GM23338 (cell line): ENCODE measurements at regions not wholly inside any gene's neighbourhood (a gene's known extent, or its start where the extent isn't known, plus 50 kb on each side); places are given as distances from the start of the nearest gene placed in this dataset.

Experiments
- ATAC-seq: fragments of 200-7000 bp; cut with Tn5 transposase; 3 replicates; pipeline ENCODE4 v1.9.1; 2020
- DNase-seq: peaks from one replicate; pipeline ENCODE4 v3.0.0-alpha.2; 2015; ENCODE audit warnings: low spot score
- H2AFZ ChIP-seq: fragments of 200-600 bp; sonication (generic); 2 replicates; pipeline ENCODE4 v1.8.0; 2016; ENCODE audit warnings: antibody characterized with exemption, mild to moderate bottlenecking, moderate library complexity
- H3F3A ChIP-seq: fragments of 200-600 bp; sonication (generic); replicated peaks from 2 replicates; pipeline ENCODE4 v1.8.0; 2017; ENCODE audit warnings: antibody characterized with exemption, mixed run types, low read depth
- H3K27ac ChIP-seq: fragments of 200-600 bp; sonication (generic); 2 replicates; pipeline ENCODE4 v1.6.1; 2016; ENCODE audit warnings: low read depth
- H3K27me3 ChIP-seq: fragments of 200-600 bp; sonication (generic); 2 replicates; pipeline ENCODE4 v1.8.0; 2016; ENCODE audit warnings: mild to moderate bottlenecking, mixed run types, moderate library complexity; ENCODE audit not compliant: insufficient read depth
- H3K36me3 ChIP-seq: fragments of 200-600 bp; sonication (generic); 2 replicates; pipeline ENCODE4 v1.8.0; 2016; ENCODE audit warnings: mild to moderate bottlenecking; ENCODE audit not compliant: insufficient read depth
- H3K4me1 ChIP-seq: fragments of 200-600 bp; sonication (generic); 2 replicates; pipeline ENCODE4 v1.8.0; 2016; ENCODE audit warnings: mild to moderate bottlenecking, moderate library complexity; ENCODE audit not compliant: insufficient read depth
- H3K4me2 ChIP-seq: fragments of 200-600 bp; sonication (generic); 2 replicates; pipeline ENCODE4 v1.7.1; 2017; ENCODE audit warnings: mixed run types
- H3K4me3 ChIP-seq: fragments of 200-600 bp; sonication (generic); 2 replicates; pipeline ENCODE4 v1.6.1; 2016; ENCODE audit warnings: mixed run types
- H3K79me2 ChIP-seq: fragments of 200-600 bp; sonication (generic); replicated peaks from 2 replicates; pipeline ENCODE4 v1.8.0; 2017; ENCODE audit warnings: mild to moderate bottlenecking; ENCODE audit not compliant: insufficient read depth
- H3K9me2 ChIP-seq: fragments of 200-600 bp; sonication (generic); 2 replicates; pipeline ENCODE4 v1.8.0; 2017; ENCODE audit not compliant: insufficient read depth
- H4K20me1 ChIP-seq: fragments of 200-600 bp; sonication (generic); replicated peaks from 2 replicates; pipeline ENCODE4 v1.8.0; 2017; ENCODE audit warnings: mild to moderate bottlenecking; ENCODE audit not compliant: insufficient read depth
- H3K27ac Mint-ChIP-seq: 2 replicates; pipeline ENCODE4 v1.8.0; 2020; ENCODE audit warnings: inconsistent platforms, mild to moderate bottlenecking, moderate library complexity, mixed read lengths
- H3K27me3 Mint-ChIP-seq: 3 replicates; pipeline ENCODE4 v1.8.0; 2022; ENCODE audit warnings: low read depth, mild to moderate bottlenecking, moderate library complexity, mixed read lengths, inconsistent platforms; ENCODE audit not compliant: insufficient read depth, poor library complexity
- H3K36me3 Mint-ChIP-seq: 3 replicates; pipeline ENCODE4 v1.8.0; 2021; ENCODE audit warnings: low read depth, mild to moderate bottlenecking, inconsistent platforms, moderate library complexity, mixed read lengths
- H3K4me1 Mint-ChIP-seq: 3 replicates; pipeline ENCODE4 v1.8.0; 2020; ENCODE audit warnings: mild to moderate bottlenecking, inconsistent platforms, mixed read lengths
- H3K4me3 Mint-ChIP-seq: 3 replicates; pipeline ENCODE4 v1.8.0; 2021; ENCODE audit warnings: moderate library complexity, mild to moderate bottlenecking, inconsistent platforms, mixed read lengths
- H3K9me3 Mint-ChIP-seq: 3 replicates; pipeline ENCODE4 v1.8.0; 2020; ENCODE audit warnings: moderate library complexity, mild to moderate bottlenecking, inconsistent platforms, mixed read lengths
- CREB1 ChIP-seq: fragments of 250-450 bp; sonication (Bioruptor Pico); IDR thresholded peaks from 2 replicates; pipeline ENCODE4 v1.5.0; 2020; ENCODE audit warnings: low read depth, mild to moderate bottlenecking, moderate library complexity
- EZH2 ChIP-seq: fragments of 200-600 bp; sonication (generic); IDR thresholded peaks from one replicate; pipeline ENCODE4 v1.8.0; 2017; ENCODE audit warnings: antibody characterized with exemption, mild to moderate bottlenecking, low read depth; ENCODE audit not compliant: unreplicated experiment
- JUNB ChIP-seq: IDR thresholded peaks from one replicate; pipeline ENCODE4 v1.6.1; 2016; ENCODE audit warnings: antibody characterized with exemption; ENCODE audit not compliant: unreplicated experiment
- POLR2AphosphoS5 ChIP-seq: IDR thresholded peaks from 2 replicates; pipeline ENCODE4 v1.6.1; 2016; ENCODE audit warnings: antibody characterized with exemption, low read depth
- STAT1 ChIP-seq: IDR thresholded peaks from one replicate; pipeline ENCODE4 v1.6.1; 2016; ENCODE audit warnings: antibody characterized with exemption; ENCODE audit not compliant: unreplicated experiment
- ZNF114 ChIP-seq: fragments of 250-450 bp; sonication (Bioruptor Pico); IDR thresholded peaks from 2 replicates; pipeline ENCODE4 v1.5.0; 2020; ENCODE audit warnings: mild to moderate bottlenecking, moderate library complexity
- ZNF331 ChIP-seq: fragments of 250-450 bp; sonication (Bioruptor Pico); IDR thresholded peaks from 2 replicates; pipeline ENCODE4 v1.5.0; 2020; ENCODE audit warnings: low read depth, mild to moderate bottlenecking, moderate library complexity
- TF ChIP-seq, protein P1 (sequence below): fragments of 250-450 bp; sonication (Bioruptor Pico); IDR thresholded peaks from 2 replicates; pipeline ENCODE4 v1.5.0; 2020; ENCODE audit warnings: mild to moderate bottlenecking, moderate library complexity
- TF ChIP-seq, protein P2 (sequence below): IDR thresholded peaks from one replicate; pipeline ENCODE4 v1.6.1; 2018; ENCODE audit warnings: antibody characterized with exemption; ENCODE audit not compliant: unreplicated experiment

DNA sequence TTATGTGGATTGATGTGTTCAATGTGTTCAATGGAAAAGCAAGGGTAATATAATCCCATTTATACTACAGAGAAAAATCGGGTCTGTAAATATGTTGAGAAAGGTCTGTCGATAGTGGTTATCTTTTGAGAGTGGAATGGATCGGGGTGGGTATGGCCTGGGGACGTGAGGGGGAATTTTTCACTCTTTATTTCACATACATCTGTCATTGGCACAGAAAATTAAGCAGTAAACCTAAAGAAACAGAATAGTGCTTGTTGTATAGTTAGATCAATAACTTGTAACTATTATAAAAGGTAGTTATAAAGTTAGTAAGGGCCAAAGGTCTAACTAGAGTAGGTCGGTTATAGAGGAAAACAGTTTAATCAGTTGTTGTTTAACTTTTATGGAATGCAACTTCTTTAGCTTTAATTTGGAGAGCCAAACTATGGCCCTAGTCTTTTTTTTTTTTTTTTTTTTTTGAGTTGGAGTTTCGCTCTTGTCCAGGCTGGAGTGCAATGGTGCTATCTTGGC is 66.1 kb upstream of the ABL1 start:
- Histone ChIP-seq H3K36me3 (no peaks in the 10 kb centered on the region), H3K9me2 (no peaks in the 10 kb centered on the region), H3K4me2 (peak overlapping the region; percentile 74), H3K4me1 (peaks cover 25% of the 10 kb centered on the region), H4K20me1 (peaks cover 3% of the 10 kb centered on the region; the same call in 1 of the 2 replicates), H3K27me3 (no peaks in the 10 kb centered on the region), H3K4me3 (no peak overlapping the region), H3K27ac (peak overlapping the region; percentile 94), H2AFZ (no peak overlapping the region), H3F3A (no peaks in the 10 kb centered on the region), H3K79me2 (peaks cover 88% of the 10 kb centered on the region)
- H3K27ac Mint-ChIP-seq = peak overlapping the region; percentile 93
- ATAC-seq (no peak), DNase-seq (no peak)
- no peak overlapping the region for H3K4me3 Mint-ChIP-seq
- peaks cover 44% of the 10 kb centered on the region for H3K4me1 Mint-ChIP-seq
- peaks cover 12% of the 10 kb centered on the region for H3K27me3 Mint-ChIP-seq
- no peaks in the 10 kb centered on the region for H3K36me3 Mint-ChIP-seq
- no peak for TF ChIP-seq JUNB
- TF ChIP-seq, protein P1, sequence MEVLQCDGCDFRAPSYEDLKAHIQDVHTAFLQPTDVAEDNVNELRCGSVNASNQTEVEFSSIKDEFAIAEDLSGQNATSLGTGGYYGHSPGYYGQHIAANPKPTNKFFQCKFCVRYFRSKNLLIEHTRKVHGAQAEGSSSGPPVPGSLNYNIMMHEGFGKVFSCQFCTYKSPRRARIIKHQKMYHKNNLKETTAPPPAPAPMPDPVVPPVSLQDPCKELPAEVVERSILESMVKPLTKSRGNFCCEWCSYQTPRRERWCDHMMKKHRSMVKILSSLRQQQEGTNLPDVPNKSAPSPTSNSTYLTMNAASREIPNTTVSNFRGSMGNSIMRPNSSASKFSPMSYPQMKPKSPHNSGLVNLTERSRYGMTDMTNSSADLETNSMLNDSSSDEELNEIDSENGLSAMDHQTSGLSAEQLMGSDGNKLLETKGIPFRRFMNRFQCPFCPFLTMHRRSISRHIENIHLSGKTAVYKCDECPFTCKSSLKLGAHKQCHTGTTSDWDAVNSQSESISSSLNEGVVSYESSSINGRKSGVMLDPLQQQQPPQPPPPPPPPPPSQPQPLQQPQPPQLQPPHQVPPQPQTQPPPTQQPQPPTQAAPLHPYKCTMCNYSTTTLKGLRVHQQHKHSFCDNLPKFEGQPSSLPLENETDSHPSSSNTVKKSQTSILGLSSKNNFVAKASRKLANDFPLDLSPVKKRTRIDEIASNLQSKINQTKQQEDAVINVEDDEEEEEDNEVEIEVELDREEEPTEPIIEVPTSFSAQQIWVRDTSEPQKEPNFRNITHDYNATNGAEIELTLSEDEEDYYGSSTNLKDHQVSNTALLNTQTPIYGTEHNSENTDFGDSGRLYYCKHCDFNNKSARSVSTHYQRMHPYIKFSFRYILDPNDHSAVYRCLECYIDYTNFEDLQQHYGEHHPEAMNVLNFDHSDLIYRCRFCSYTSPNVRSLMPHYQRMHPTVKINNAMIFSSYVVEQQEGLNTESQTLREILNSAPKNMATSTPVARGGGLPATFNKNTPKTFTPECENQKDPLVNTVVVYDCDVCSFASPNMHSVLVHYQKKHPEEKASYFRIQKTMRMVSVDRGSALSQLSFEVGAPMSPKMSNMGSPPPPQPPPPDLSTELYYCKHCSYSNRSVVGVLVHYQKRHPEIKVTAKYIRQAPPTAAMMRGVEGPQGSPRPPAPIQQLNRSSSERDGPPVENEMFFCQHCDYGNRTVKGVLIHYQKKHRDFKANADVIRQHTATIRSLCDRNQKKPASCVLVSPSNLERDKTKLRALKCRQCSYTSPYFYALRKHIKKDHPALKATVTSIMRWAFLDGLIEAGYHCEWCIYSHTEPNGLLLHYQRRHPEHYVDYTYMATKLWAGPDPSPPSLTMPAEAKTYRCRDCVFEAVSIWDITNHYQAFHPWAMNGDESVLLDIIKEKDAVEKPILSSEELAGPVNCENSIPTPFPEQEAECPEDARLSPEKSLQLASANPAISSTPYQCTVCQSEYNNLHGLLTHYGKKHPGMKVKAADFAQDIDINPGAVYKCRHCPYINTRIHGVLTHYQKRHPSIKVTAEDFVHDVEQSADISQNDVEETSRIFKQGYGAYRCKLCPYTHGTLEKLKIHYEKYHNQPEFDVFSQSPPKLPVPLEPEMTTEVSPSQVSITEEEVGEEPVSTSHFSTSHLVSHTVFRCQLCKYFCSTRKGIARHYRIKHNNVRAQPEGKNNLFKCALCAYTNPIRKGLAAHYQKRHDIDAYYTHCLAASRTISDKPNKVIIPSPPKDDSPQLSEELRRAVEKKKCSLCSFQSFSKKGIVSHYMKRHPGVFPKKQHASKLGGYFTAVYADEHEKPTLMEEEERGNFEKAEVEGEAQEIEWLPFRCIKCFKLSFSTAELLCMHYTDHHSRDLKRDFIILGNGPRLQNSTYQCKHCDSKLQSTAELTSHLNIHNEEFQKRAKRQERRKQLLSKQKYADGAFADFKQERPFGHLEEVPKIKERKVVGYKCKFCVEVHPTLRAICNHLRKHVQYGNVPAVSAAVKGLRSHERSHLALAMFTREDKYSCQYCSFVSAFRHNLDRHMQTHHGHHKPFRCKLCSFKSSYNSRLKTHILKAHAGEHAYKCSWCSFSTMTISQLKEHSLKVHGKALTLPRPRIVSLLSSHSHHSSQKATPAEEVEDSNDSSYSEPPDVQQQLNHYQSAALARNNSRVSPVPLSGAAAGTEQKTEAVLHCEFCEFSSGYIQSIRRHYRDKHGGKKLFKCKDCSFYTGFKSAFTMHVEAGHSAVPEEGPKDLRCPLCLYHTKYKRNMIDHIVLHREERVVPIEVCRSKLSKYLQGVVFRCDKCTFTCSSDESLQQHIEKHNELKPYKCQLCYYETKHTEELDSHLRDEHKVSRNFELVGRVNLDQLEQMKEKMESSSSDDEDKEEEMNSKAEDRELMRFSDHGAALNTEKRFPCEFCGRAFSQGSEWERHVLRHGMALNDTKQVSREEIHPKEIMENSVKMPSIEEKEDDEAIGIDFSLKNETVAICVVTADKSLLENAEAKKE = no peak
- no peak for TF ChIP-seq STAT1
- no peak for TF ChIP-seq CREB1 (CRISPR knock-in tag)
- no peak for TF ChIP-seq ZNF331 (CRISPR knock-in tag)
- no peak for TF ChIP-seq POLR2AphosphoS5
- TF ChIP-seq, protein P2, sequence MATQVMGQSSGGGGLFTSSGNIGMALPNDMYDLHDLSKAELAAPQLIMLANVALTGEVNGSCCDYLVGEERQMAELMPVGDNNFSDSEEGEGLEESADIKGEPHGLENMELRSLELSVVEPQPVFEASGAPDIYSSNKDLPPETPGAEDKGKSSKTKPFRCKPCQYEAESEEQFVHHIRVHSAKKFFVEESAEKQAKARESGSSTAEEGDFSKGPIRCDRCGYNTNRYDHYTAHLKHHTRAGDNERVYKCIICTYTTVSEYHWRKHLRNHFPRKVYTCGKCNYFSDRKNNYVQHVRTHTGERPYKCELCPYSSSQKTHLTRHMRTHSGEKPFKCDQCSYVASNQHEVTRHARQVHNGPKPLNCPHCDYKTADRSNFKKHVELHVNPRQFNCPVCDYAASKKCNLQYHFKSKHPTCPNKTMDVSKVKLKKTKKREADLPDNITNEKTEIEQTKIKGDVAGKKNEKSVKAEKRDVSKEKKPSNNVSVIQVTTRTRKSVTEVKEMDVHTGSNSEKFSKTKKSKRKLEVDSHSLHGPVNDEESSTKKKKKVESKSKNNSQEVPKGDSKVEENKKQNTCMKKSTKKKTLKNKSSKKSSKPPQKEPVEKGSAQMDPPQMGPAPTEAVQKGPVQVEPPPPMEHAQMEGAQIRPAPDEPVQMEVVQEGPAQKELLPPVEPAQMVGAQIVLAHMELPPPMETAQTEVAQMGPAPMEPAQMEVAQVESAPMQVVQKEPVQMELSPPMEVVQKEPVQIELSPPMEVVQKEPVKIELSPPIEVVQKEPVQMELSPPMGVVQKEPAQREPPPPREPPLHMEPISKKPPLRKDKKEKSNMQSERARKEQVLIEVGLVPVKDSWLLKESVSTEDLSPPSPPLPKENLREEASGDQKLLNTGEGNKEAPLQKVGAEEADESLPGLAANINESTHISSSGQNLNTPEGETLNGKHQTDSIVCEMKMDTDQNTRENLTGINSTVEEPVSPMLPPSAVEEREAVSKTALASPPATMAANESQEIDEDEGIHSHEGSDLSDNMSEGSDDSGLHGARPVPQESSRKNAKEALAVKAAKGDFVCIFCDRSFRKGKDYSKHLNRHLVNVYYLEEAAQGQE = no peak
- TF ChIP-seq EZH2 = no peak
- TF ChIP-seq ZNF114 (CRISPR knock-in tag) = no peak
- H3K9me3 Mint-ChIP-seq = no peaks in the 10 kb centered on the region
